H9 (cell line): ENCODE measurements at regions not wholly inside any gene's neighbourhood (a gene's known extent, or its start where the extent isn't known, plus 50 kb on each side); places are given as distances from the start of the nearest gene placed in this dataset.

Source experiments
- DNase-seq: peaks from one replicate; pipeline ENCODE4 v3.0.0-alpha.2; 2017
- H2AFZ ChIP-seq: one replicate; pipeline ENCODE4 v1.6.1; 2013; ENCODE audit warnings: mild to moderate bottlenecking, low read length, control low read depth, moderate library complexity
- H2AK5ac ChIP-seq: 2 replicates; pipeline ENCODE4 v1.6.1; 2013; ENCODE audit warnings: low read length, control low read depth, mixed read lengths; ENCODE audit not compliant: insufficient read length
- H2BK120ac ChIP-seq: one replicate; pipeline ENCODE4 v1.6.1; 2013; ENCODE audit warnings: low read depth, mild to moderate bottlenecking, low read length, control low read depth, inconsistent platforms; ENCODE audit not compliant: poor library complexity, severe bottlenecking
- H2BK12ac ChIP-seq: 2 replicates; pipeline ENCODE4 v1.6.1; 2013; ENCODE audit warnings: low read length, control low read depth, mixed read lengths, low read depth; ENCODE audit not compliant: insufficient read length
- H2BK15ac ChIP-seq: 2 replicates; pipeline ENCODE4 v1.6.1; 2013; ENCODE audit warnings: low read depth, low read length, control low read depth
- H2BK20ac ChIP-seq: one replicate; pipeline ENCODE4 v1.6.1; 2013; ENCODE audit warnings: low read depth, mild to moderate bottlenecking, low read length, control low read depth, inconsistent platforms; ENCODE audit not compliant: poor library complexity, severe bottlenecking
- H2BK5ac ChIP-seq: 2 replicates; pipeline ENCODE4 v1.6.1; 2013; ENCODE audit warnings: low read length, control low read depth, mixed read lengths; ENCODE audit not compliant: insufficient read length
- H3K14ac ChIP-seq: 2 replicates; pipeline ENCODE4 v1.6.1; 2013; ENCODE audit warnings: low read length, control low read depth; ENCODE audit not compliant: insufficient read depth
- H3K18ac ChIP-seq: 2 replicates; pipeline ENCODE4 v1.6.1; 2013; ENCODE audit warnings: low read depth, mild to moderate bottlenecking, mixed read lengths, low read length, control low read depth; ENCODE audit not compliant: insufficient read length
- H3K23ac ChIP-seq: 2 replicates; pipeline ENCODE4 v1.6.1; 2013; ENCODE audit warnings: low read length, control low read depth, mixed read lengths, low read depth; ENCODE audit not compliant: insufficient read length
- H3K23me2 ChIP-seq: 2 replicates; pipeline ENCODE4 v1.6.1; 2013; ENCODE audit warnings: low read depth, mild to moderate bottlenecking, mixed read lengths, low read length, control low read depth; ENCODE audit not compliant: insufficient read length, poor library complexity, severe bottlenecking
- H3K27ac ChIP-seq: 2 replicates; pipeline ENCODE4 v1.5.1; 2013; ENCODE audit warnings: low read length, control low read depth, mixed read lengths, low read depth; ENCODE audit not compliant: insufficient read length
- H3K27me3 ChIP-seq: 2 replicates; pipeline ENCODE4 v1.6.1; 2013; ENCODE audit warnings: low read length, control low read depth, inconsistent platforms; ENCODE audit not compliant: insufficient read depth
- H3K4ac ChIP-seq: 2 replicates; pipeline ENCODE4 v1.6.1; 2013; ENCODE audit warnings: low read depth, mild to moderate bottlenecking, control low read depth, inconsistent platforms, low read length, moderate library complexity
- H3K4me1 ChIP-seq: 2 replicates; pipeline ENCODE4 v1.6.1; 2013; ENCODE audit warnings: low read length, control low read depth, inconsistent platforms; ENCODE audit not compliant: insufficient read depth
- H3K4me2 ChIP-seq: 2 replicates; pipeline ENCODE4 v1.6.1; 2013; ENCODE audit warnings: low read length, control low read depth, mixed read lengths; ENCODE audit not compliant: insufficient read length, insufficient read depth
- H3K56ac ChIP-seq: 2 replicates; pipeline ENCODE4 v1.6.1; 2013; ENCODE audit warnings: low read depth, mild to moderate bottlenecking, mixed read lengths, low read length, control low read depth; ENCODE audit not compliant: insufficient read length
- H3K79me1 ChIP-seq: 2 replicates; pipeline ENCODE4 v1.6.1; 2013; ENCODE audit warnings: low read depth, mild to moderate bottlenecking, moderate library complexity, low read length, control low read depth, inconsistent platforms; ENCODE audit not compliant: insufficient read depth, poor library complexity, severe bottlenecking
- H3K79me2 ChIP-seq: 2 replicates; pipeline ENCODE4 v1.6.1; 2013; ENCODE audit warnings: low read length, control low read depth, inconsistent platforms; ENCODE audit not compliant: insufficient read depth
- H3K9ac ChIP-seq: 2 replicates; pipeline ENCODE4 v1.6.1; 2013; ENCODE audit warnings: low read length, control low read depth, mixed read lengths; ENCODE audit not compliant: insufficient read length; ENCODE audit errors: extremely low read depth
- H3K9me3 ChIP-seq: one replicate; pipeline ENCODE4 v1.6.1; 2013; ENCODE audit warnings: low read depth, low read length, inconsistent platforms; ENCODE audit not compliant: control insufficient read depth
- H3T11ph ChIP-seq: one replicate; pipeline ENCODE4 v1.6.1; 2013; ENCODE audit warnings: mild to moderate bottlenecking, low read length, control low read depth, inconsistent platforms
- H4K20me1 ChIP-seq: one replicate; pipeline ENCODE4 v1.6.1; 2013; ENCODE audit not compliant: control insufficient read depth, insufficient read length, insufficient read depth
- H4K5ac ChIP-seq: 2 replicates; pipeline ENCODE4 v1.6.1; 2013; ENCODE audit warnings: low read depth, mild to moderate bottlenecking, mixed read lengths, low read length, control low read depth; ENCODE audit not compliant: insufficient read length
- H4K8ac ChIP-seq: replicated peaks from 2 replicates; pipeline ENCODE4 v1.6.1; 2013; ENCODE audit warnings: low read length, control low read depth, mixed read lengths, low read depth; ENCODE audit not compliant: insufficient read length
- H4K91ac ChIP-seq: 2 replicates; pipeline ENCODE4 v1.6.1; 2013; ENCODE audit warnings: low read depth, mild to moderate bottlenecking, moderate library complexity, mixed read lengths, low read length, control low read depth; ENCODE audit not compliant: insufficient read length
- H3K27ac Mint-ChIP-seq, 3 experiments: 2 replicates in 2 of 3; 3 replicates in 1 of 3; pipeline ENCODE4 v1.8.0; 2020 to 2021; ENCODE audit warnings: mixed read lengths in 3 of 3, mild to moderate bottlenecking in 1 of 3, moderate library complexity in 1 of 3
- H3K27me3 Mint-ChIP-seq: 2 replicates; pipeline ENCODE4 v1.8.0; 2021; ENCODE audit warnings: low read depth, mild to moderate bottlenecking, moderate library complexity, mixed read lengths
- H3K36me3 Mint-ChIP-seq, 3 experiments: 2 replicates in 2 of 3; 3 replicates in 1 of 3; pipeline ENCODE4 v1.8.0; 2020 to 2021; ENCODE audit warnings: low read depth in 3 of 3, mixed read lengths in 3 of 3; ENCODE audit not compliant: insufficient read depth in 1 of 3
- H3K4me1 Mint-ChIP-seq, 2 experiments: 2 replicates each; pipeline ENCODE4 v1.8.0; 2020; ENCODE audit warnings: mixed read lengths in 2 of 2
- H3K4me3 Mint-ChIP-seq, 2 experiments: 2 replicates in 1 of 2; 3 replicates in 1 of 2; pipeline ENCODE4 v1.8.0; 2020 to 2021; ENCODE audit warnings: mild to moderate bottlenecking in 2 of 2, mixed read lengths in 2 of 2, moderate library complexity in 1 of 2
- H3K9me3 Mint-ChIP-seq, 2 experiments: 2 replicates in 1 of 2; 3 replicates in 1 of 2; pipeline ENCODE4 v1.8.0; 2020; ENCODE audit warnings: mild to moderate bottlenecking in 2 of 2, mixed read lengths in 2 of 2, moderate library complexity in 1 of 2
- WGBS: extraction: QIAGEN DNeasy Blood & Tissue Kit; methylation state at CpG from one replicate; pipeline ENCODE4 v1.1.7; 2013; ENCODE audit warnings: missing lambda C conversion rate, low lambda C conversion rate, mixed read lengths; ENCODE audit not compliant: insufficient read length; ENCODE audit errors: extremely low coverage; 5-methylcytosine and 5-hydroxymethylcytosine counted together
- TF ChIP-seq, protein P1 (sequence below): fragments of 200-600 bp; sonication (generic); conservative IDR thresholded peaks from 3 replicates; pipeline ENCODE4 v1.8.0; 2021; ENCODE audit warnings: antibody characterized with exemption, mild to moderate bottlenecking

DNA sequence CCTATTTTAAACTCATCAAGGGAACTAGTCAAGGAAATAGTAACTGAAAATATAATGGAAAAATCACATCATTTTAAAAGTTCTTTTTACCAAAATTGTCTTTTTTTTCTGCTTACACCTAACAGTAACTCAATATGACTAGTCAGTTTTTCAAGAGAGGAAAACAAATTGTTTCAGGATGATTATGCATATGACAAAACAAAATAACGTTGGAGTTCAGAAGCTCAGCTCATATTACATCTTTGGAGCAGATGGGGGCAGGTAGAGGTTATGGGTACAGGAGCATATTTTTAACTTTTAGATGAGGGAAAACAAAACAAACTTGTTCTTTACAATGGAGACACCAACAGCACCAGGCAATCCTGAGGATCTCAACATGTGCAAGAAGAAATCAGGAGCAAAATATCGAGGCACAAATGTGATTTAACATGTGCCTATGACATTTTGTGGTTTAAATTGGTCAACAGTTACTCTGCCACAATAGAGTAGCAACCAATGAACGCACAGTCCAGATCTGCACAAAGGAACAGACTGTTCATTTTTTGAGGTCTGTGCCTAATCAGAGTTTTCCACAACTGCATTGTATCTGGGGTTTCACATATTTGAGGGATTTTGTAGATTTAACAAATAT, 659.0 kb downstream of the ANXA1 start:
- Histone ChIP-seq H3K4me1 (no peaks in the 10 kb centered on the region), H4K8ac (no peak overlapping the region), H2BK20ac (no peak overlapping the region), H2AFZ (no peak overlapping the region), H3K79me1 (no peaks in the 10 kb centered on the region), H3K23ac (no peak overlapping the region), H3K18ac (no peak overlapping the region), H3K23me2 (no peaks in the 10 kb centered on the region), H4K20me1 (no peaks in the 10 kb centered on the region), H3K56ac (no peak overlapping the region), H3K4me2 (no peak overlapping the region), H3K27ac (no peak overlapping the region), H3K9ac (no peak overlapping the region), H4K91ac (no peak overlapping the region), H2BK5ac (no peak overlapping the region), H3T11ph (no peak overlapping the region), H4K5ac (no peak overlapping the region), H2AK5ac (no peak overlapping the region), H2BK12ac (no peak overlapping the region), H2BK15ac (no peak overlapping the region), H2BK120ac (no peak overlapping the region), H3K9me3 (no peaks in the 10 kb centered on the region), H3K14ac (no peak overlapping the region), H3K79me2 (no peaks in the 10 kb centered on the region), H3K27me3 (no peaks in the 10 kb centered on the region), H3K4ac (no peak overlapping the region)
- WGBS = no CpG with 5 or more reads among the region's 3 CpGs
- peaks cover 0 to 2% of the 10 kb centered on the region in 2 experiments; a peak in 1 of 5 replicates for H3K9me3 Mint-ChIP-seq
- H3K4me3 Mint-ChIP-seq = no peak overlapping the region
- no peak overlapping the region for H3K27ac Mint-ChIP-seq
- H3K4me1 Mint-ChIP-seq = peaks cover 0 to 2% of the 10 kb centered on the region in 2 experiments; a peak in 2 of 4 replicates
- TF ChIP-seq, protein P1, sequence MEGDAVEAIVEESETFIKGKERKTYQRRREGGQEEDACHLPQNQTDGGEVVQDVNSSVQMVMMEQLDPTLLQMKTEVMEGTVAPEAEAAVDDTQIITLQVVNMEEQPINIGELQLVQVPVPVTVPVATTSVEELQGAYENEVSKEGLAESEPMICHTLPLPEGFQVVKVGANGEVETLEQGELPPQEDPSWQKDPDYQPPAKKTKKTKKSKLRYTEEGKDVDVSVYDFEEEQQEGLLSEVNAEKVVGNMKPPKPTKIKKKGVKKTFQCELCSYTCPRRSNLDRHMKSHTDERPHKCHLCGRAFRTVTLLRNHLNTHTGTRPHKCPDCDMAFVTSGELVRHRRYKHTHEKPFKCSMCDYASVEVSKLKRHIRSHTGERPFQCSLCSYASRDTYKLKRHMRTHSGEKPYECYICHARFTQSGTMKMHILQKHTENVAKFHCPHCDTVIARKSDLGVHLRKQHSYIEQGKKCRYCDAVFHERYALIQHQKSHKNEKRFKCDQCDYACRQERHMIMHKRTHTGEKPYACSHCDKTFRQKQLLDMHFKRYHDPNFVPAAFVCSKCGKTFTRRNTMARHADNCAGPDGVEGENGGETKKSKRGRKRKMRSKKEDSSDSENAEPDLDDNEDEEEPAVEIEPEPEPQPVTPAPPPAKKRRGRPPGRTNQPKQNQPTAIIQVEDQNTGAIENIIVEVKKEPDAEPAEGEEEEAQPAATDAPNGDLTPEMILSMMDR = no peak
- no peaks in the 10 kb centered on the region for H3K36me3 Mint-ChIP-seq
- DNase-seq = no peak
- no peaks in the 10 kb centered on the region for H3K27me3 Mint-ChIP-seq
